ENCODE measurements at regions not wholly inside any gene's neighbourhood (a gene's known extent, or its start where the extent isn't known, plus 50 kb on each side); places are given as distances from the start of the nearest gene placed in this dataset.
"Not testable (repeated sequence)": the region's sequence is repeated elsewhere in the genome, so short reads cannot be mapped to it uniquely, and the experiment has no call there.

DNA sequence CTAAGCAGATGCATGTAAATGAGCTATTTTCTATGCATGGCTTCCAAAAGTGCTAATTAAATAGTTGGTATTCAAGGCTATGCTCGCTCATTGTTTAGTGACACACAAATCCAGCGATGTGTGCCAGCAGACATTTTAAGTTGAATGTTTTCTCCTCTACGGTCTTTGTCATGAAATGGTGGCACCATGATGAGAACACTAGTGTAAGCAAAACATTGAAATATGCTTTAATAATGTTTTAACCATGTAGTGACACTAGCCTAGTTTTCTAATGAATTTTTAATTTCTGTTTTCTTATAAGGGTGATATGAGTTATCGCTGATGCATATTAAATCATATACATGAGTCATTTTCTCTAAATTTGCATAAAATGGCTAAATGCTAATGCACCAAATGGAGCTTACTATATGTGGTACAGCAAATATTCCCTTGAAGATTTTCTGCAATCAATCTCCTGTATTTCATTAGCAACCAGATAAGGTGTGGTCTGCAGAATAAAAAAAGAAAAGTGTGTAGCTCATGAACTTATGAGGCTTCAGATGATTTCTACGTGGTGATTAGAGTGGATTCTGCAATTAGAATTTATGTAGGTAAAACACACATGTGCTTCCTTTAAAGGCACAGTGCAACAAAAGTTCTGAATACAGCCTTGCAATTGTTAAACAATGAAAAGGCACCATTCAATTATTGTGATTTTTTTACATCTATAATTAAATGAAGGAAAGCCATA lies 226.6 kb downstream of the MEF2C start:
- TF ChIP-seq CTCF (IDR thresholded peaks at IDR 0.05; ENCODE audit: insufficient read depth, missing control alignments) = no peak
- DNase-seq (ENCODE audit: insufficient read length, low spot score) = no peak
- no peak for FAIRE-seq

GRCh38 chr5:88653471-88653870 lies 229.5 kb downstream of the MEF2C start:
- no peak for DNase-seq (ENCODE audit: insufficient read length, low spot score)
- FAIRE-seq = no peak
- no peak for TF ChIP-seq CTCF (IDR thresholded peaks at IDR 0.05; ENCODE audit: insufficient read depth, missing control alignments)

DNA sequence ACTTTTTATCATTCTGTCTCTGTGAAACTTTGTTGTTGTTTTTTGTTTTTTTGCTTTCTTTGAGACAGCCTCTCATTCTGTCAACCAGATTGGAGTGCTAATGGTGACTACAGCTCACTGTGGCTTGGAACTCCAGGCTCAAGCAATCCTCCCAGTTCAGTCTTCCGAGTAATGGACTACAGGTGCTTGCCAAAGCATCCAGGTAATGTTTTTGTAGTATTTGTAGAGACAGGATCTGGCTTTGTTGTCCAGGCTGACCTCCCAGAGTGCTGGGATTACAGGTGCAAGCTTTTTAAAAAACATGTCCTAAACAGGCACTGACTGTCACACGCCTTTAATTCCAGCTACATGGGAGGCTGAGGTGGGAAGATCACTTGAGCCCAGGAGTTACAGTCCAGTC lies 235.1 kb downstream of the MEF2C start:
- FAIRE-seq (no peak), DNase-seq (ENCODE audit: insufficient read length, low spot score) (no peak)
- TF ChIP-seq CTCF (IDR thresholded peaks at IDR 0.05; ENCODE audit: insufficient read depth, missing control alignments) = no peak

DNA sequence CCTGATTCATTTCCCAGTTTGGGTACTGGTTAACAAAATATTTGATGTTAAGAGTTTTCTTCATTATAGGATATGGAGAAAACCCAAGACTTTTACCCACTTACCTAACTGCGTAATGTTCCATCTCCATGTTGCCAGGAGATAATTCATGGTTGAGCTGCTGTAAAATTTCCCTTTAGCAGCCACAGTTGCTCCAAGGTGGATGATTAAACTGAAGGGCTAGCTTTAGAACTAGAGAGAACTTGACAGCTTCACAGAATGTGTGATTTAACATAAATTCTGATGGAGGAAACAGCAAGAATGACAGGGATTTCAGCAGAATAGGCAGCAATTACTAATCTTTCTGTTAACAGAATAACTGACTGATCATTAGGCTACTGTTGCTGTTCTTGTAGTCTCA lies 236.1 kb downstream of the MEF2C start:
- no peak for TF ChIP-seq CTCF (IDR thresholded peaks at IDR 0.05; ENCODE audit: insufficient read depth, missing control alignments)
- no peak for FAIRE-seq
- no peak for DNase-seq (ENCODE audit: insufficient read length, low spot score)

GRCh38 chr5:88644676-88645075 lies 238.3 kb downstream of the MEF2C start:
- FAIRE-seq (no peak), DNase-seq (ENCODE audit: insufficient read length, low spot score) (no peak)
- no peak for TF ChIP-seq CTCF (IDR thresholded peaks at IDR 0.05; ENCODE audit: insufficient read depth, missing control alignments)

GRCh38 chr5:88643315-88643714 lies 239.7 kb downstream of the MEF2C start:
- DNase-seq (ENCODE audit: insufficient read length, low spot score) (no peak), FAIRE-seq (no peak)
- TF ChIP-seq CTCF (IDR thresholded peaks at IDR 0.05; ENCODE audit: insufficient read depth, missing control alignments) = no peak

DNA sequence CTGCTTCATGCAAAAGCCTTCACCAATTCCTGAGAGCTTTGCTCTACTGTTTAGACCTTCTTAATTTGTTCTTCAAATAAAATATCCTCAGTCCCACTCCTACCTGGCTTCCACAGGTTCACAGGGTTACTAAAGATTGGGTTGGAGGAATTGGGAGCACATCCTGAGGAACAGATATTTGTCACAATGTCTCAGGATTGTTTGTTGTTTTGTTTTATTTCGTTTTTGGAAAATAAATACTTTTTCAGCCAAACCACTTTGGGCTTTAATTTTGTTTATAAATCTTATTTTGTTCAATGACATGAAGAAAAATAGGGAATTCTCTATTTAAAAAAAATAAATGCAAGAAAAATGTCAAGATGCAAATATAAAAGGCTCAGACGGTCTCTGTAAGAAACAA lies 249.0 kb downstream of the MEF2C start:
- DNase-seq (ENCODE audit: insufficient read length, low spot score) (no peak), FAIRE-seq (no peak)
- no peak for TF ChIP-seq CTCF (IDR thresholded peaks at IDR 0.05; ENCODE audit: insufficient read depth, missing control alignments)

DNA sequence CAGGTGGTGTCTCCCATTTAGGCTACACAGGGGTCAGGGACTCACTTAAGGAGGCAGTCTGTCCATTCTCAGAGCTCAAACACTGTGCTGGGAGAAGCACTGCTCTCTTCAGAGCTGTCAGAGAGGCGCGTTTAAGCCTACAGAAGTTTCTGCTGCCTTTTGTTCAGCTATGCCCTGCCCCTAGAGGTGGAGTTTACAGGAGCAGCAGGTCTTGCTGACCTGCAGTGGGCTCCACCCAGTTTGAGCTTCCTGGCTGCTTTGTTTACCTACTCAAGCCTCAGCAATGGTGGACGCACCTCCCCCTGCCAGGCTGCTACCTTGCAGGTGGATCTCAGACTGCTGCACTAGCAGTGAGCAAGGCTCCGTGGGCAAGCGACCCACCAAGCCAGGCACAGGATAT lies 260.1 kb downstream of the MEF2C start:
- FAIRE-seq; DNase-seq (ENCODE audit: insufficient read length, low spot score): not testable (repeated sequence)

DNA sequence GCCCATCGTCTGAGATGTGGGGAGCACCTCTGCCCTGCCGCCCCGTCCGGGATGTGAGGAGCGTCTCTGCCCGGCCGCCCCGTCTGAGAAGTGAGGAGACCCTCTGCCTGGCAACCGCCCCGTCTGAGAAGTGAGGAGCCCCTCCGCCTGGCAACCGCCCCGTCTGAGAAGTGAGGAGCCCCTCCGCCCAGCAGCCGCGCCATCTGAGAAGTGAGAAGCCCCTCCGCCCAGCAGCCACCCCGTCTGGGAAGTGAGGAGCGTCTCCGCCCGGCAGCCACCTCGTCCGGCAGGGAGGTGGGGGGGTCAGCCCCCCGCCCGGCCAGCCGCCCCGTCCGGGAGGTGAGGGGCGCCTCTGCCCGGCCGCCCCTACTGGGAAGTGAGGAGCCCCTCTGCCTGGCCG lies 267.2 kb downstream of the MEF2C start:
- not testable (repeated sequence) for DNase-seq (ENCODE audit: insufficient read length, low spot score); FAIRE-seq
